GM12878 (cell line): ENCODE measurements at regions not wholly inside any gene's neighbourhood (a gene's known extent, or its start where the extent isn't known, plus 50 kb on each side); places are given as distances from the start of the nearest gene placed in this dataset.

Source experiments
- ATAC-seq: fragments of 200-7000 bp; cut with Tn5 transposase; 3 replicates; pipeline ENCODE4 v1.9.1; 2020; ENCODE audit warnings: mild to moderate bottlenecking, moderate library complexity
- BruUV-seq: library from RNA; stranded (reverse); fragments of 400-500 nt; replicated peaks from 2 replicates; lab custom pipeline; 2021; lab: Mats Ljungman, UMichigan
- CTCF ChIA-PET: fragments of 300-600 bp; sonication (Branson Sonifier 250); formaldehyde crosslinking; extraction: SDS; loops from one replicate; lab custom pipeline; 2021; ENCODE audit warnings: inconsistent platforms; lab: Yijun Ruan, JAX
- POLR2A ChIA-PET: fragments of 350-600 bp; formaldehyde crosslinking; extraction: SDS; loops from one replicate; lab custom pipeline; 2021; ENCODE audit warnings: inconsistent platforms; lab: Charles Lee
- RAD21 ChIA-PET: fragments of 300-600 bp; sonication (Branson Sonifier 250); formaldehyde crosslinking; loops from one replicate; lab custom pipeline; 2023; ENCODE audit warnings: antibody characterized with exemption; ENCODE audit not compliant: unreplicated experiment; lab: Charles Lee
- SMC1A ChIA-PET: fragments of 300-600 bp; sonication (Branson Sonifier 250); formaldehyde crosslinking; loops from one replicate; lab custom pipeline; 2023; ENCODE audit not compliant: unreplicated experiment, uncharacterized antibody; lab: Charles Lee
- DNase-seq: peaks from one replicate; pipeline ENCODE4 v3.0.0-alpha.2; 2011; ENCODE audit warnings: low read depth, low spot score
- FAIRE-seq: peaks from 3 replicates; lab custom pipeline; 2011; peaks lifted over from hg19 to GRCh38; lab: Jason Lieb, UNC
- H2AFZ ChIP-seq: 2 replicates; pipeline ENCODE4 v1.6.0; 2011; ENCODE audit warnings: low read depth, low read length, control low read depth; ENCODE audit not compliant: control insufficient read depth
- H3K27ac ChIP-seq: 2 replicates; pipeline ENCODE4 v1.5.1; 2011; ENCODE audit warnings: control low read depth; ENCODE audit not compliant: control insufficient read depth, insufficient read depth
- H3K27me3 ChIP-seq, 2 experiments: replicated peaks in 1 of 2; 2 replicates each; pipeline versions ENCODE4 v1.6.0 to v1.6.1; 2011; ENCODE audit warnings: low read length in 1 of 2; ENCODE audit not compliant: control insufficient read depth in 2 of 2, insufficient read depth in 2 of 2
- H3K36me3 ChIP-seq, 2 experiments: 2 replicates each; pipeline ENCODE4 v1.5.1; 2011; ENCODE audit warnings: low read length in 1 of 2; ENCODE audit not compliant: control insufficient read depth in 2 of 2, insufficient read depth in 2 of 2
- H3K4me1 ChIP-seq: 2 replicates; pipeline ENCODE4 v1.6.1; 2011; ENCODE audit warnings: mild to moderate bottlenecking, low read length, moderate library complexity, mixed read lengths; ENCODE audit not compliant: control insufficient read depth, insufficient read depth
- H3K4me2 ChIP-seq: 2 replicates; pipeline ENCODE4 v1.6.0; 2011; ENCODE audit warnings: control low read depth; ENCODE audit not compliant: control insufficient read depth, insufficient read depth
- H3K4me3 ChIP-seq: fragments of 200-600 bp; sonication (generic); 2 replicates; pipeline ENCODE4 v1.5.1; 2016
- H3K79me2 ChIP-seq: 2 replicates; pipeline ENCODE4 v1.6.0; 2011; ENCODE audit warnings: low read length; ENCODE audit not compliant: control insufficient read depth, insufficient read depth
- H3K9ac ChIP-seq: 2 replicates; pipeline ENCODE4 v1.8.0; 2011; ENCODE audit warnings: low read length, control low read depth, mixed read lengths; ENCODE audit not compliant: control insufficient read depth, insufficient read depth
- H3K9me3 ChIP-seq: replicated peaks from 3 replicates; pipeline ENCODE4 v1.5.1; 2011; ENCODE audit warnings: mild to moderate bottlenecking, low read length; ENCODE audit not compliant: control insufficient read depth, insufficient read depth
- H4K20me1 ChIP-seq: 2 replicates; pipeline ENCODE4 v1.6.0; 2011; ENCODE audit not compliant: control insufficient read depth, insufficient read depth
- BACH1 ChIP-seq: fragments of 450-650 bp; IDR thresholded peaks from 2 replicates; pipeline ENCODE4 v1.6.1; 2017; ENCODE audit warnings: mild to moderate bottlenecking, borderline replicate concordance
- EGR1 ChIP-seq, 2 experiments: IDR thresholded peaks; 1 replicate in 1 of 2; 2 replicates in 1 of 2; pipeline ENCODE4 v1.6.1; 2011 to 2012; ENCODE audit warnings: low read depth in 2 of 2, low read length in 2 of 2, borderline replicate concordance in 1 of 2, mild to moderate bottlenecking in 1 of 2, moderate library complexity in 1 of 2
- HCFC1 ChIP-seq: fragments of 150-350 bp; IDR thresholded peaks from 2 replicates; pipeline ENCODE4 v1.6.1; 2014; ENCODE audit warnings: low read length
- MXI1 ChIP-seq: fragments of 150-350 bp; IDR thresholded peaks from 2 replicates; pipeline ENCODE4 v1.6.1; 2011; ENCODE audit warnings: low read depth, mild to moderate bottlenecking, inconsistent platforms, low read length, improper control_type of control experiment
- NBN ChIP-seq: fragments of 450-650 bp; IDR thresholded peaks from 2 replicates; pipeline ENCODE4 v1.6.1; 2016
- NFXL1 ChIP-seq: fragments of 450-650 bp; IDR thresholded peaks from 2 replicates; pipeline ENCODE4 v1.6.1; 2017; ENCODE audit warnings: antibody characterized with exemption, mild to moderate bottlenecking, borderline replicate concordance
- POLR2AphosphoS2 ChIP-seq: IDR thresholded peaks from 2 replicates; pipeline ENCODE4 v1.6.1; 2011; ENCODE audit warnings: low read depth, mild to moderate bottlenecking, low read length, improper control_type of control experiment, moderate library complexity
- RUNX3 ChIP-seq: IDR thresholded peaks from 2 replicates; pipeline ENCODE4 v1.6.1; 2012; ENCODE audit warnings: low read length, inconsistent platforms
- SMARCA5 ChIP-seq: fragments of 450-650 bp; IDR thresholded peaks from 2 replicates; pipeline ENCODE4 v1.6.1; 2017; ENCODE audit warnings: mild to moderate bottlenecking
- SMC3 ChIP-seq: IDR thresholded peaks from 2 replicates; pipeline ENCODE4 v1.6.1; 2011; ENCODE audit warnings: low read length, improper control_type of control experiment, borderline replicate concordance
- SP1 ChIP-seq: IDR thresholded peaks from one replicate; pipeline ENCODE4 v1.6.1; 2011; ENCODE audit warnings: low read depth, low read length
- TARDBP ChIP-seq: IDR thresholded peaks from 2 replicates; pipeline ENCODE4 v1.6.1; 2016; ENCODE audit warnings: borderline replicate concordance
- TCF7 ChIP-seq: IDR thresholded peaks from 2 replicates; pipeline ENCODE4 v1.6.1; 2014; ENCODE audit warnings: antibody characterized with exemption, borderline replicate concordance
- WGBS: methylation state at CpG from one replicate; pipeline ENCODE4 v1.1.6; 2016; ENCODE audit warnings: low lambda C conversion rate; ENCODE audit not compliant: insufficient replicate concordance, insufficient coverage; ENCODE audit errors: missing lambda C conversion rate; 5-methylcytosine and 5-hydroxymethylcytosine counted together
- in situ Hi-C: fragments of 300-500 bp; cut with MboI; formaldehyde crosslinking; loops from 9 replicates; pipeline ENCODE4 v1.14.3; 2018; ENCODE audit warnings: mixed read lengths
- intact Hi-C: fragments of 100-400 bp; cut with micrococcal nuclease; formaldehyde crosslinking; loops from one replicate; pipeline ENCODE4 v1.14.2; 2022; ENCODE audit not compliant: unreplicated experiment
- TF ChIP-seq, protein P1 (sequence below): fragments of 450-650 bp; formaldehyde crosslinking; IDR thresholded peaks from 2 replicates; pipeline ENCODE4 v1.4.0; 2020; ENCODE audit warnings: mild to moderate bottlenecking, moderate library complexity
- TF ChIP-seq, protein P2 (sequence below): fragments of 450-650 bp; IDR thresholded peaks from 2 replicates; pipeline ENCODE4 v1.6.1; 2017; ENCODE audit warnings: mild to moderate bottlenecking
- TF ChIP-seq, protein P3 (sequence below): IDR thresholded peaks from 2 replicates; pipeline ENCODE4 v1.6.1; 2012; ENCODE audit warnings: low read depth, low read length, improper control_type of control experiment
- TF ChIP-seq, protein P4 (sequence below): fragments of 450-650 bp; IDR thresholded peaks from 2 replicates; pipeline ENCODE4 v1.6.1; 2016; ENCODE audit warnings: mild to moderate bottlenecking

DNA sequence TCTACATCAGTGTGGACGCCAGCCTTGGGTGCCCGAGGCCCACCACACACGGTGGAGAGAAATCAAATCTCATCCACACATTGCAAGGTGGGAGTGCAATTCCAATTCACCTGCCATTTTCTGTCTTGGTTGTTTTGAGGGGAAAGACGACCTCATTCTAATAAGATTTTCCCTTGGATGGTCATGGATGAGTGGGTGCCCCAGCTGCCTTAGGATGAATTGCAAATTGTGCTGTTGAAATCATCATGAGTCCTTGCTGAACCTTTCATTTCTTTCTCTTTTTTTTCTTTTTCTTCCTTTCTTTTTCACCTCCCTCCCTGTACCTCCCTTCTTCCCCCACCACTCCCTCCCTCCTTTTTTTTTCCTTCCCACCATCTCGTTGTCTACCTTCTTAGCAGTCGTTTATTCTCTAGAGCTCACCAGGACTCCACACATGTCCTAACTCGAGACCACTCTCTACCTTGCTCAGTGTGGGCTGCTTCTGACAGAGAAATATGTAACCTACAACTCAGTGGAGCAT is 266.9 kb upstream of the NFE2L3 start:
- no peaks in the 10 kb centered on the region for H3K36me3 ChIP-seq
- in situ Hi-C loops (no loop called here), intact Hi-C loops (no loop called here)
- no peak overlapping the region for H3K27ac ChIP-seq
- no peaks in the 10 kb centered on the region for H3K9me3 ChIP-seq
- CTCF ChIA-PET = no interaction called here
- H3K4me2 ChIP-seq = no peak overlapping the region
- WGBS = 31% methylated on average over 7 of the region's 7 CpGs
- no peak overlapping the region for H3K9ac ChIP-seq
- FAIRE-seq (no peak), ATAC-seq (no peak), DNase-seq (no peak)
- no peak overlapping the region for H3K4me3 ChIP-seq
- no peaks in the 10 kb centered on the region for H3K79me2 ChIP-seq
- no peak overlapping the region for H2AFZ ChIP-seq
- no peaks in the 10 kb centered on the region for H4K20me1 ChIP-seq
- POLR2A ChIA-PET = no interaction called here
- no peaks in the 10 kb centered on the region for H3K4me1 ChIP-seq
- SMC1A ChIA-PET = no interaction called here
- no TSS peak for BruUV-seq
- TF ChIP-seq BACH1 = no peak
- no peak for TF ChIP-seq NFXL1
- TF ChIP-seq, protein P1, sequence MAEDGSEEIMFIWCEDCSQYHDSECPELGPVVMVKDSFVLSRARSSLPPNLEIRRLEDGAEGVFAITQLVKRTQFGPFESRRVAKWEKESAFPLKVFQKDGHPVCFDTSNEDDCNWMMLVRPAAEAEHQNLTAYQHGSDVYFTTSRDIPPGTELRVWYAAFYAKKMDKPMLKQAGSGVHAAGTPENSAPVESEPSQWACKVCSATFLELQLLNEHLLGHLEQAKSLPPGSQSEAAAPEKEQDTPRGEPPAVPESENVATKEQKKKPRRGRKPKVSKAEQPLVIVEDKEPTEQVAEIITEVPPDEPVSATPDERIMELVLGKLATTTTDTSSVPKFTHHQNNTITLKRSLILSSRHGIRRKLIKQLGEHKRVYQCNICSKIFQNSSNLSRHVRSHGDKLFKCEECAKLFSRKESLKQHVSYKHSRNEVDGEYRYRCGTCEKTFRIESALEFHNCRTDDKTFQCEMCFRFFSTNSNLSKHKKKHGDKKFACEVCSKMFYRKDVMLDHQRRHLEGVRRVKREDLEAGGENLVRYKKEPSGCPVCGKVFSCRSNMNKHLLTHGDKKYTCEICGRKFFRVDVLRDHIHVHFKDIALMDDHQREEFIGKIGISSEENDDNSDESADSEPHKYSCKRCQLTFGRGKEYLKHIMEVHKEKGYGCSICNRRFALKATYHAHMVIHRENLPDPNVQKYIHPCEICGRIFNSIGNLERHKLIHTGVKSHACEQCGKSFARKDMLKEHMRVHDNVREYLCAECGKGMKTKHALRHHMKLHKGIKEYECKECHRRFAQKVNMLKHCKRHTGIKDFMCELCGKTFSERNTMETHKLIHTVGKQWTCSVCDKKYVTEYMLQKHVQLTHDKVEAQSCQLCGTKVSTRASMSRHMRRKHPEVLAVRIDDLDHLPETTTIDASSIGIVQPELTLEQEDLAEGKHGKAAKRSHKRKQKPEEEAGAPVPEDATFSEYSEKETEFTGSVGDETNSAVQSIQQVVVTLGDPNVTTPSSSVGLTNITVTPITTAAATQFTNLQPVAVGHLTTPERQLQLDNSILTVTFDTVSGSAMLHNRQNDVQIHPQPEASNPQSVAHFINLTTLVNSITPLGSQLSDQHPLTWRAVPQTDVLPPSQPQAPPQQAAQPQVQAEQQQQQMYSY (CRISPR knock-in tag) = no peak
- TF ChIP-seq SP1 = no peak
- TF ChIP-seq, protein P2, sequence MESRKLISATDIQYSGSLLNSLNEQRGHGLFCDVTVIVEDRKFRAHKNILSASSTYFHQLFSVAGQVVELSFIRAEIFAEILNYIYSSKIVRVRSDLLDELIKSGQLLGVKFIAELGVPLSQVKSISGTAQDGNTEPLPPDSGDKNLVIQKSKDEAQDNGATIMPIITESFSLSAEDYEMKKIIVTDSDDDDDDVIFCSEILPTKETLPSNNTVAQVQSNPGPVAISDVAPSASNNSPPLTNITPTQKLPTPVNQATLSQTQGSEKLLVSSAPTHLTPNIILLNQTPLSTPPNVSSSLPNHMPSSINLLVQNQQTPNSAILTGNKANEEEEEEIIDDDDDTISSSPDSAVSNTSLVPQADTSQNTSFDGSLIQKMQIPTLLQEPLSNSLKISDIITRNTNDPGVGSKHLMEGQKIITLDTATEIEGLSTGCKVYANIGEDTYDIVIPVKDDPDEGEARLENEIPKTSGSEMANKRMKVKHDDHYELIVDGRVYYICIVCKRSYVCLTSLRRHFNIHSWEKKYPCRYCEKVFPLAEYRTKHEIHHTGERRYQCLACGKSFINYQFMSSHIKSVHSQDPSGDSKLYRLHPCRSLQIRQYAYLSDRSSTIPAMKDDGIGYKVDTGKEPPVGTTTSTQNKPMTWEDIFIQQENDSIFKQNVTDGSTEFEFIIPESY = no peak
- TF ChIP-seq POLR2AphosphoS2 = no peak
- no peak for TF ChIP-seq TCF7
- no peak for TF ChIP-seq EGR1 (IDR thresholded peaks at IDR 0.05; ENCODE audit: borderline replicate concordance in 1 of 2, low read depth in 2 of 2, low read length in 2 of 2)
- TF ChIP-seq TARDBP = no peak
- no peak for TF ChIP-seq RUNX3
- no peak for TF ChIP-seq SMARCA5
- TF ChIP-seq, protein P3, sequence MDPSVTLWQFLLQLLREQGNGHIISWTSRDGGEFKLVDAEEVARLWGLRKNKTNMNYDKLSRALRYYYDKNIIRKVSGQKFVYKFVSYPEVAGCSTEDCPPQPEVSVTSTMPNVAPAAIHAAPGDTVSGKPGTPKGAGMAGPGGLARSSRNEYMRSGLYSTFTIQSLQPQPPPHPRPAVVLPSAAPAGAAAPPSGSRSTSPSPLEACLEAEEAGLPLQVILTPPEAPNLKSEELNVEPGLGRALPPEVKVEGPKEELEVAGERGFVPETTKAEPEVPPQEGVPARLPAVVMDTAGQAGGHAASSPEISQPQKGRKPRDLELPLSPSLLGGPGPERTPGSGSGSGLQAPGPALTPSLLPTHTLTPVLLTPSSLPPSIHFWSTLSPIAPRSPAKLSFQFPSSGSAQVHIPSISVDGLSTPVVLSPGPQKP = no peak
- TF ChIP-seq MXI1 = no peak
- no peak for TF ChIP-seq NBN
- no peak for TF ChIP-seq SMC3
- TF ChIP-seq HCFC1 = no peak
- TF ChIP-seq, protein P4, sequence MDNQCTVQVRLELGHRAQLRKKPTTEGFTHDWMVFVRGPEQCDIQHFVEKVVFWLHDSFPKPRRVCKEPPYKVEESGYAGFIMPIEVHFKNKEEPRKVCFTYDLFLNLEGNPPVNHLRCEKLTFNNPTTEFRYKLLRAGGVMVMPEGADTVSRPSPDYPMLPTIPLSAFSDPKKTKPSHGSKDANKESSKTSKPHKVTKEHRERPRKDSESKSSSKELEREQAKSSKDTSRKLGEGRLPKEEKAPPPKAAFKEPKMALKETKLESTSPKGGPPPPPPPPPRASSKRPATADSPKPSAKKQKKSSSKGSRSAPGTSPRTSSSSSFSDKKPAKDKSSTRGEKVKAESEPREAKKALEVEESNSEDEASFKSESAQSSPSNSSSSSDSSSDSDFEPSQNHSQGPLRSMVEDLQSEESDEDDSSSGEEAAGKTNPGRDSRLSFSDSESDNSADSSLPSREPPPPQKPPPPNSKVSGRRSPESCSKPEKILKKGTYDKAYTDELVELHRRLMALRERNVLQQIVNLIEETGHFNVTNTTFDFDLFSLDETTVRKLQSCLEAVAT = no peak
- peaks cover 0 to 4% of the 10 kb centered on the region in 2 experiments; a peak in 1 of 4 replicates for H3K27me3 ChIP-seq
- RAD21 ChIA-PET = no interaction called here
